ENCODE measurements at regions not wholly inside any gene's neighbourhood (a gene's known extent, or its start where the extent isn't known, plus 50 kb on each side); places are given as distances from the start of the nearest gene placed in this dataset.
A peak's percentile ranks its signal among the peaks of the same experiment; 100 is the strongest.
"Not testable (repeated sequence)": the region's sequence is repeated elsewhere in the genome, so short reads cannot be mapped to it uniquely, and the experiment has no call there.

DNA sequence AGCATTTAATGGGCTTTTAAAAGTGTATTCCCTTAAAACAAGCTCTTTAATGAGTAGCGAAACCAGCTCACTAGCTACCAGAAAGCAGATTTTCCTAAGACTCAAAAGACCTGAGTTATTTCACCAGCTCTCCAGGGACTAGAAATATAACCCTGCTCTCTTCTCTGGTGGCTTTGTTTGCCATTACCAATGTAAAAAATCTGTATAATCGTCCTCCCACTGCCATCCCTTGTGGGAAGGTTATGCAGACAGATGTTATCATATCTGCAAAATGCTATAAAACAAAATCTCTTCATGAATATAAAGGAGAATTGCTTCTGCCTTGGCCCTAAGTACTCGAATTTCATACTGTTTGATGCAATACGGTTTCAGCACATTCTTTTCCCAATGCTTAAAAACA is 335.2 kb downstream of the NUP35 start:
- no peak for DNase-seq (ENCODE audit: low spot score)

DNA sequence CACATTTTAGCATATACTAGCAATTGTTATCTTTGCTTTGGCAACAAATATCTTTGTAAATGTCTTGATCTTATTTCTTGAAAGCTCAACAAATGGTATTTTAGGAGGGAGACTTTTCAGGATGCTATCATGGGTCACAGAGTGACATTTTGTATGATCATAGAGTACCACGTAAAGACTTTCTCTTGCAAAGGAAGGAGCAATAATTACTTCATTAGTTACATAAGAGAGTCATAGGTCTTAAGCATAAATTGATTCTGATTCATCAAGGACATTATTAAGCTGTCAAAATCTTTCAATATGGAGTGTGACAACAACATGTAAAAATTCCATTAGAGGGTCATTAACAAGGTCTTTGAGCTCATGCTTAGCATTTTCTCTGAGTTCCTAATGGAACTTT is 339.6 kb downstream of the NUP35 start:
- no peak for DNase-seq (ENCODE audit: low spot score)

DNA sequence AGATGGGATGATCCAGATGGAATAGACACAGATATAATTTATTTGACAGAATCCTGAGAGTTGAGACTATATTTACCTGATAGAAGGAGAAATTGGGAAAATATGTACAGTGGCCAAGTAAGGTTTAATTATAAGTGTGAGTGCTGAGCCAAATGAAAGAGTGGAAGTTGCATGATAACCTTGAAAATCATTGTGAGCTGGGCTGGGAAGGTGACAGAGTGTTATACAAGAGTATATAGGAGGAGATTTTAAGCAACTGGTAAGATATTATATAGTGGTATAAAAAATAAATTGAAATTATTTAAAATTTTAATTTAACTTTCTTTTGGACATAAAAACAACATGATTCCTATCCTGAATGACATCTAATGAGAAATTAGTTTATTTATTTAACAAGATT is 340.8 kb downstream of the NUP35 start:
- DNase-seq (ENCODE audit: low spot score), result no peak

DNA sequence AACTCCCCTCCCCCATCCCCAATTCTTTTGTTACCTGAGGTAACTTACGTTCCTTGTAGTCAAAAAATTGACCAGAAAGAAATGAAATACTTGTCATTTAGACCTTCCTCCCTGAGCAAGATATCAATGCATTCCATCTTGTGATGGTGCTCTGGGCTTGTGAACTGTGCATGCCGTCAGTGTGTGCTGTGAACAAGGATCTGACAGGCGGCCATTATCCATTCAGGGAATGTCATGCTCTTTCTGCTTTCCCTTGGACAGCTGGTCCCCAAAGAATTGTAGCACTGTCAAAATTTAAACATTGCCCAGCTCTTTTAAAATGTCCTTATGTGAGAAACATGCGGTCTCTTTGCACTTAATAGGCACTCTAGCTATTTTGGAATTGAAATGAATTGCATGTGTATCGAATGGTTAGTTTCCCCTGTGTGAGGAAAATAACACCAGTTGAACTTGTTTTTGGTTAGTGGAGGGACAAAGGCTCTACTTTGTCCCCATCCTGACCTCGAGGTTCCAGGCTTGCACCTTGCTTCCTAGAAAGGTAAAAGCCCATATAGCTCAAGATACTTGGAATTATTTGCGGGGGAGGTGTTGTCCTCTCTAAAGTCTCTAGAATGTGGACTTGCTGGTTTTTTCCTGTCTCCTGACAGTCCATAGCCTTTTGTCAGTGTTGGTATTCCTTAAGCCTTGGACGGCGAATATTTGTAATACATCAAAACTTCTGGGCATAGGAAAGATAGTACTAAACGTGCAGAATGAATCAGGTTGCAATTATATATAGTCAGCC is 350.9 kb downstream of the NUP35 start:
- DNase-seq (ENCODE audit: low spot score), result no peak

DNA sequence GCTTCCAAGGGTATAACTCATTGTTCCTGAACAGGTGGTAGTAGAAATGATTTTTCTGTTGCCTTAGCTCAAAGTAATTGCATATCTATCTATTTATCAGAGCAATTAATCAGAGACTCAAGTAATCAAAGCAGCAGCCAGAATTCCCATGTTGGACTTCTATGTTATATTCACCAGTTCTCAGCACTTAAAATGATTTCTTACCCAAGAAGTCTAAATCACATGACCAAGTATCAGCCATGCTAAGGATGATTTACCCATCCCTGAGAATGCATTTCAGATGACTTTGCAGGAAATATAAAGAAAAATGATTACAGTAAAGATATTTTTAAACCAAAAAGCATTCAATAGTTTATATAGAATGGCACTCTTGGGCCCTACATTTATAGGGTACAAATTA is 352.2 kb downstream of the NUP35 start:
- DNase-seq (ENCODE audit: low spot score), result no peak

DNA sequence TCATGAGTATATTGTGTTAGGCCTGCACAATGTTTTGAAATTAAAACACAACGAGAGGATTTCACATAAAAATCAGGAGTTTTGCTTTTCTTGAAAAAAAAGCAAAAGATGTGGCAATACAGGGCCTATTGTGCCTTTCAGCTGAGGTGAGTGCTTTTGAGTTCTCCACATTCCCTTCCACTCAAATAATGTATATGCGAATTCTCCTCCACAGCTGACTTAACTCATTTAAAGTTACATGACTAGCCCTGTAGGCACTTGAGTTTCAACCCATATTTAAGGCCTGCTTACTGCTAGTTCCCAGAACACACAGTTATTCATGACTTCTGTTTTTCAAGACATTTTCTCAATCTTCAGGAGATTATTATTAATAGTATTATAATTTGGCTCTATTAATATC is 353.1 kb downstream of the NUP35 start:
- DNase-seq (ENCODE audit: low spot score), result no peak

DNA sequence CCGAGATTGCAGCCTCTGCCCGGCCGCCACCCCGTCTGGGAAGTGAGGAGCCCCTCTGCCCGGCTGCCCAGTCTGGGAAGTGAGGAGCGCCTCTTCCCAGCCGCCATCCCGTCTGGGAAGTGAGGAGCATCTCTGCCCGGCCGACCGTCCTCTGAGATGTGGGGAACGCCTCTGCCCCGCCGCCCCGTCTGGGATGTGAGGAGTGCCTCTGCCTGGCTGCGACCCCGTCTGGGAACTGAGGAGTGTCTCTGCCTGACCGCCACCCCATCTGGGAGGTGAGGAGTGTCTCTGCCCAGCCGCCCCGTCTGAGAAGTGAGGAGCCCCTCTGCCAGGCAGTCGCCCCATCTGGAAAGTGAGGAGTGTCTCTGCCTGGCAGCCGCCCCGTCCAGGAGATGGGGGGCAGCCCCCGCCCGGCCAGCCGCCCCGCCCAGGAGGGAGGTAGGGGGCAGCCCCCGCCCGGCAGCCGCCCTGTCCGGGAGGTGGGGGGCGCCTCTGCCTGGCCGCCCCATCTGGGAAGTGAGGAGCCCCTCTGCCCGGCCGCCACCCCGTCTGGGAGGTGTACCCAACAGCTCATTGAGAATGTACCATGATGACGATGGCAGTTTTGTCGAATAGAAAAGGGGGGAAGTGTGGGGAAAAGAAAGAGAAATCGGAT is 354.8 kb downstream of the NUP35 start:
- DNase-seq (ENCODE audit: low spot score), result not testable (repeated sequence)

DNA sequence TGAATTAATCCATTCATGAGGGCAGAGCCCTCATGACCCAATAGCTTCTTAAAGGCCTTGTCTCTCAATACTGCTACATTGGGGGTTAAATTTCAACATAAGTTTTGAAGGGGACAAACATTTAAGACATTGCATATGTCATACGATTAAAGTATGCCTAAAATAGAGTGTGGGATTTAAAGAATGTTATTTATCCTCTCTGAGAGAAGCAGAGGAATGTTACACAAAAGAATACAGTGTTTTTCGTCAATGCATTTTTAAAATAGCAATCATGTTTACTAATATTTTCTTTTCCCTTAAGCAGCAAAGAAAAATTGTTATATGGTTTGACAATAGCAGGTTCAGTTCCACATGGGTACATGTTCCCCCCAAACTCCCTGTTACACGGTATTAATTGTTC is 363.1 kb downstream of the NUP35 start:
- no peak for DNase-seq (ENCODE audit: low spot score)

DNA sequence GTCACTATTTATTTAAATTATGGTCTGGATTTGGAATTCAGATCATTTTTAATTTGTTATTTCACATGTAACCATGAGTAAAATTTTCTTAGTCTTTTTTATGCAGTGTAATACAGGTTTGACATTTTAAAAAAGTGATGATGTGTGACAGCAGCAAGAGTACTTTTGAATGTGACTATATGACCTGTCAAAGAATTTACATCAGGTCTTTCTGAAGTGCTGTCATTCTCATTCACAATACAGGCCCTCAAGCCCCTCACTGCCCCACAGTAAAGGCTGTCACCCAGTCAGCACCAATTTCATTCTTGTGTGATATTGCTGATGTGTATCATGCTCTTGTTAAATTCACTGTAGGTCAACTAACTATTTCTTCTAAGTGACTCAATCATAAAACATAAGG is 364.2 kb downstream of the NUP35 start:
- no peak for DNase-seq (ENCODE audit: low spot score)

DNA sequence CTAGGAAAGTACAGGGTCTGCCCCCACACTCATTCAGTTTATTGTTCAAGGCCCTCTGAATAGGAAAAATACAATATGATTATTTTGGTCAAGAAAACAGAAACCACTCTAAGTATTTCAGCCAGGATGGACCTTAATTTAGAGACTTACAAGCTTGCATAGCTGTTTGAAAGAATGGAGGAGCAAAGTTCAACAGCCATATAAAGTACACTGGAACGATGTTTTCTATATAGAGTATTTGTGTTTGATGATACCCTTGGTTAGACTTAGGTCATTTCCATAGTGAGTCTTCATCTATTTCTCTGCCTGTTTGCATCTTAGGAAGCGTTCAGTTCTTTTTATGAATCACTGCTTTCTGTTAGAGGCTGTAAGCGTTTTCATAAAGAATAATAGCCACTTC is 366.2 kb downstream of the NUP35 start:
- DNase-seq (ENCODE audit: low spot score), result no peak

DNA sequence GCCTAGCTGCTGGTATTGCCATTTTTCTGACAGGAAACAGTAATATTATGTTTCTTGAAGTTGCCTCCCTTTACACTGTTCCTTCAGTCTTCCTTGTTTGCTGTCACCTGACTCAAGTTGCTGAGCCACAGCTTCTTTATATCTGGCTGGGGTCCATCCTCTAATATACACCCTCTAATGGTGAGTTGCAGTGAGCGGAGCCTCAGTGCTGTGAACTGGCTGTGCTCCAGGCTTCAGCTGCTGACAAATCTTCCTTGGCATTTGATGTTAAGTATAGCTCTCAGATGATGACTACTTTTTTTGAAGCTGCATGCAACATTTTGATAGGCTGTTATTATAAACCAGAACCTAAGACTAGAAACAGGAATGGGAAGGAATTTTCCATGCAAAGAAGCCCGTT is 366.7 kb downstream of the NUP35 start:
- peak; percentile 57 for DNase-seq (ENCODE audit: low spot score)

DNA sequence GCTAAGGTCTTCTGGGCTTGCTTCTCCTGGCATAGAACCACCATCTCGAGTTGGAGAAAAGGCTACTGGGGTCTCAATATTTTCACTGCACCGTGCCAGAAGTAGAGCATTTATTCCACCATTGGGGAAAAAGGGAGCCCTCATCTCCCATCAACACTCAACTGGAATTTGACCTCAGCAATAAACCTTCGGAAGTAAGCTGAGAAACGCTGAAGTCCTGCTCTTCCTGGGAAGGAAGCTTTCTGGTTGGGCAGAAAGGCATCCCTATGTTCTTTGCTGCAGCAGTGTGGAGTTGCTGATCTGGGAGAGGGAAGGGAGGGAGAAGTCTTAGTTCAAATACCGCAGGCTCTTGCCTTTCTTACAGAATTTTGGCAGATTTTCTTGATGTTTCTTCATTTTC is 368.8 kb downstream of the NUP35 start:
- DNase-seq (ENCODE audit: low spot score), result no peak

DNA sequence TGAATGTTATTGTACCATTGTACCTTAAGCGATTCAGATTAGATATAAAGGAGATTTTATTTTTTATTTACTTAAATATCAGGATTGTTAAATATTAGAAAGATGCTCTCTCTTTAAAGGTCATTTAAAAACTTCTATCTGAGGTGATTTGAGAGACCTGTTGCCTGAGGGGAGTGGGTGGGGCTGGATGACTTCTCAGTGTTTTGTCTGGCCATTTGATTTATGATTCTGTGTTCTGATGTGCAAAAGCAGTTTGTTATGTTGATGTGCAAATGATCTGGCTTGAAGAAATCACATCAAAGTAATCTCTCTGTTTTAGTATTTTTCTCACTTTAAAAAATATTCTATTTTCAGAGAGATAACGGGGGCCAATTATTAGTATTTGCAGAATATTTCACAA is 370.8 kb downstream of the NUP35 start:
- no peak for DNase-seq (ENCODE audit: low spot score)

DNA sequence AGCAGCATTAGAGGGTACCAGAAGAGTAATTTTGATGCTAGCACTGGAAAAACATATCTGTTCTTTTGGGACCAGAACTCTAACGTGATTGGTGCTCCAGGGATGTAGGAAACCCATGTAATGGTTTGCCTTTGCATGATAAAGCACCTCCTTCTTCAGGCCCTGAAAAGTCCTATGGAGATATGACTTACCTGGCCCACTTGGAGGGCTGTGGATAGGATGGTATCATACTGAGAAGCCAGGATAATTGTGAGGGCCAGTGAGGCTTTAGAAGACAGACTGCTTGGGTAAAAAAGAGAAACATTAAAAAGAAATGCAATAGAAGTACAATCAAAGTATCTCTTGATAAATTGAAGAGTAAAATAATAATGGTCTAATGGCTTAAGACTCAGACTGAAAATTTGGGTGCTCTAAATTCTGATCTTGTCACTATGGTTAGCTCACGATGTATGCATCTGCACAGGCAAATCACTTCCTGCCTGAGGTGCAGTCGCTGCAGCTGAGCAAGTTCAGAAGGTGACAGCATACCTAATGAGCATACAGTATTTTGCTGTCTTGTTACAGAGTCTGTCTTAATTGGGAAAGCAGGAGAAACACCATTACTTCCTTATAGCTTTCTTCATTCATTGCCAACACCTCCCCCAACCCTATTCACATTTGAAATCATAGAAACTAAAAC is 371.5 kb downstream of the NUP35 start:
- DNase-seq (ENCODE audit: low spot score), result no peak

DNA sequence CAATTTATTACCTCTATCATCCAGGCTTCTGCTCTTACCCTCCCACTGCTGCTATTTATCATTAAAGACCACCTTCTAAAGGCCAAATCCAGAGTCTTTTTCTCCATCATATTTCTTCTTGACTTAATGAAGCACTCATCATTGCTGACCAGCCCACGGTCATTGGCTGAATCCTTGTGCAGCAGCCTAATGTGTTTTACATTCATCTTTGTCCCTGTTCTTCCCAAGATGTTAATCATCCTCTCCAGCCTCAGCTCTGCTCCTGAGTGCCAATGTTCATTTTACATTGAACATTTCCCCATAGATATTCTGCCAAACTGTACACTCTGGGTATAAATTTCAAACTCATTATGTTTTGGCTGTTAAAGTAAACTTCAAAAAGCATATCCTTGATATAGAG is 373.6 kb downstream of the NUP35 start:
- no peak for DNase-seq (ENCODE audit: low spot score)

DNA sequence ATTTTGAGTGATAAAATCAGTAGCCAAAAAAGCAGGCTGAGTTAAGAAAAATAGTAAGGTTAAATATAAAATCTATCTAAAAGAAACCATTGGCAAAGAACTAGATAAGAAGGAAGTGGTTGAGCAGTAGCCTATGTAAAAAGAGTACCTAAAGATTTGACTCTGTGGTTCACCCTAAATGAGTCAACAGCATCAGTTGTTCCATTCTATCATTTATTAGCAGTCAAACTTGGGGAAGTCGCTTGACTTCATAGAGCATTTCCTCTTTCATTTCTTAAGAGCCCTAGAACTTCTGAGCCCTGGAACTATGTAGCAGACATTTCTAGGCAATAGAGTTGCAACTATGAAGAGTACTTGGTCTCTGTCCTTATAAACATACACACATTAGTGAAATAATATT is 381.7 kb downstream of the NUP35 start:
- no peak for DNase-seq (ENCODE audit: low spot score)

DNA sequence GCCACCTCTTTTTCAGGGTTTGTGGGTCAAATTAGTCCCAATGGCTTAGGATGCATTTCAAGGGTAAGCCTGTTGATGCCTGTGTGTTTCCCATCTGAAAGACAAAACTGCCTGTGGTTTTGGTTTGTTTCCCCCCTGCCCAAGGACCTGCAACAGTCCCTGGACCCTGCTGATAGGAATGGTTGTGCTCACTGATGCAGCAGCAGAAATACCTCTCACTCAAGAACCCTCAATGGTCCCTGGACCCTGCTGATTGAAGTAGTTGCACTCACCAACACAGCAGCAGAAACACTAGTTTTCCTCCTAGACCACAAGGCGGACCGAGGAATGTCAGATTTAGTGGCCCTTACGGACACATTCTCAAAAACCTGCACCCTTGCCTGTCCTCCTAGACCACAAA is 386.9 kb downstream of the NUP35 start:
- no peak for DNase-seq (ENCODE audit: low spot score)

DNA sequence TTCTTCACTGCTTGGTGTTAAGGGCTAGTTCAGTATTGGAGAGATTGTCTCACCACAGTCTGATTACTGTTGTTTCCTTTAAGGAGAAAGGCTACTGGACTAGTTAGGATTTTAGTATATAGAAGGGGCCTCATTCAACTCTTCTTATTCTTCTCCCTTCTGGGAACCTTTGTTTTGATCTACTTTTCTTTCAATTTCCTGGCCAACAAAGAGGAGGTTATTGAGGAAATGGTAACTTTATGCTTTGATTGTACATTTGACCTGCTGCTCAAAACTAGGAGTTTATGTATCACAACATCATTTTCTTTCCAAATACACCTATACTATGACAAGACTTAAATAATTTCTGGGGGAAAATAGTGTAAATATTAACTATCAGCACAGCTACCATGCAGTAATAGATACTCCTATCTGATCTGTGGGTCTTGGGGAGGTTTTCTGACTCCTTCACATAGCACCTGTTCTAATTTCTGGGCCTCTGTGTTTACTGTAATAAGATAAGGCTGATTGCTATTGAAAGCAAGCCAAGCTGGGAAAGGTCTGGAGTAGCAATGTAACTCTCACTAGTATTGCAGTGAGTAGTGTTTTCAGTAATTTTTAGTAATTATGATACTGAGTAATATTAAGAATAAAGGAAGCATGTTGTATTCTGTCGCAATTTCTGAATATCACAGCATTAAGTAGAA is 395.3 kb downstream of the NUP35 start:
- no peak for DNase-seq (ENCODE audit: low spot score)

DNA sequence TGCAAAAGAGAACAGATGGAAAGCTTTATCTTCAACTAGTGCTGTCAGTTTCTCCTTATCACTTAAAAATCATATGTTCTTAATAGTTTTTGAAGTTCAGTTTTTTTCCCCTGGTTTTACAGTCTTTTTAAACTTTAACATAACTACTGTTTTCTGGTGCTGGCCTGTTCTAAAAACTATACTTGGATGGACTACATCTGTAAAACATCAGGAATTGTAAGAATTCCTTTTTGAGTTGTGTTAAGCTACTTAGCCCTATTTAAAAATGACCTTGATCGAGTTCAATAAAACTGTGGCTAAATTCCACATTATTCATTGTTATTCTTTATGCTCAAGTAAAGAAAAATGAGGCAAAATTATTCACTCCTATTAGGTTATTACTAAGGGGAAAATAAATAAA is 397.7 kb downstream of the NUP35 start:
- DNase-seq (ENCODE audit: low spot score), result no peak

DNA sequence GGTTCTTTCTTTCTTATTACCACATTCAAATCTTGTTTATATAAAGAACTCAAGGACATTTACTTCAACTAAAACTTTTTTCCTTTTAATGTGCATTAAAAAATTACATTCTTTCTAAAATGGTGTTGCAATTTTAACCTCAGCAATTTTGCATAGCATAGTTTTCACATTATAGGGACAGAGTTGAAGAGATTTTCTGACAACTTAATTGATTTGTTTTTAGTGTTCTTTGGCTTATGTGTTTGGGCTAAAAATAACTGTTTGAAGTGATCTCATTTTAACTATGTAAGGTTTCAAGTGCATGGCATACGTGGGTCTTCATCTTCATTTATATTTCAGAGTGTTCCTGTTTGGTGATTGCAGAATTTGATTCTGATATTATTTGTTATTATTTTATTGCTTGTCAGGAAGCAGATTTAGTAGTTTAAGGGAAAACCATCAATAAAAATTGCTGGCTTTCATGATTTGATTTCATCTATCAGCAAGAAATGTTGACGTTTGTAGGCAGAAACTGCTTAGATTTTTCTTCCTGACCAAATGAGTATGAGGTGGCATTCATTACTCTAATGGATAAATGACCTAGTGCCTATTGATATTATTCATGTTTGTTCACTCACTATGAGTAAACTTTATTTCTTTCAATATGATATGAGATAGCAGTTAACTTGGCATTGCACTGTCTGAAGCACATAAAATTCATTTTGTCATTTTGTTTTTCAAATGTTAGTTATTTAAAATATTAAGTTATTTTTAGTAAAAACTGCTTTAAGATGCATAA is 398.4 kb downstream of the NUP35 start:
- no peak for DNase-seq (ENCODE audit: low spot score)

DNA sequence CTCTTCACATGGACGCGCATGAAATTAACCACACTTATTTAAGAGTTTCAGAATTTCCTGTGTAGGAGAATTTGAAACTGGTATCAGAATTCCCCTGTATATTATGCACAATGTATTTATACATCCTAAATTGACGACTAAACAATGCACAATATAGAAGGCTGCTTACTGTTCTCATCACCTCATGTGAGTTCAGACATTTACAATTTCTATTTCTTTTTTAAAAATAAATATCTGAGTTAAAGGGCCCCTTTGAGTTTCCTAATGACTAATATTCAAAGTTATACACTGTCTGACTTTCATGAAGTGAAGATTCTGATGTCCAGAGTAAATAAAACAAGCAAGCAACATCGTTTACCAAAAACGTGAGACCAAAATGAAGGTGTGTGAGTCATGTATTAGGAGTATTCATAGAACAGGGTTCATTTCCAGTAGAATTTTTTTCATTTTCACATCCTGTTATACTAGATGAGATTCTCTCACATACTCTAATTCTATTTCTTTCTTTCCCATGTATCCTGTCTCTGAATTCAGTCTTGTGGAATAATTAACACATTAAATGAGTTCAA is 406.2 kb downstream of the NUP35 start:
- DNase-seq (ENCODE audit: low spot score), result no peak

All from A172 (cell line).